NCI-H460 (cell line): ENCODE measurements at regions not wholly inside any gene's neighbourhood (a gene's known extent, or its start where the extent isn't known, plus 50 kb on each side); places are given as distances from the start of the nearest gene placed in this dataset.
A peak's percentile ranks its signal among the peaks of the same experiment; 100 is the strongest.
"Not testable (repeated sequence)": the region's sequence is repeated elsewhere in the genome, so short reads cannot be mapped to it uniquely, and the experiment has no call there.

Source experiments
- DNase-seq: peaks from one replicate; pipeline ENCODE4 v3.0.0-alpha.2; 2016; ENCODE audit warnings: low read depth; ENCODE audit errors: extremely low read depth

DNA sequence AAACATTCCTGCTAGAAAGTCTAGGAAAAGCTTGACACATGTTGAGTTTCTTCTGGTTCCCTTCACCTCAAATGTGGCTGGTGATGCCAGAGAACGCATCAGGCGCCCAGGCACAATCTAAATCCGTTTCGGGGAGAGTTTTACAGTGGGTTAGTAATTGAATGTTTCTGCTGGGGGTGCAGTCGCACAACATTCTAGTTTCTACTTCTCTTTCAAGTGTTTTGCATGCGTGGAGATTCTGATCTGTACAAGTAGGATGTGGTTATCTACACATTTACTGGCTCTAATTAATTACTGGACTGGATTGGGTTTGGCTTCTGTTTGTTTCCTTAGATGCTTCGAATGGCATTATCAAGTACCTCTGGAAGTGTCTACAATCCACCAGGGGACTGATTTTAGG lies 173.8 kb downstream of the TMEM26 start:
- DNase-seq = no peak

DNA sequence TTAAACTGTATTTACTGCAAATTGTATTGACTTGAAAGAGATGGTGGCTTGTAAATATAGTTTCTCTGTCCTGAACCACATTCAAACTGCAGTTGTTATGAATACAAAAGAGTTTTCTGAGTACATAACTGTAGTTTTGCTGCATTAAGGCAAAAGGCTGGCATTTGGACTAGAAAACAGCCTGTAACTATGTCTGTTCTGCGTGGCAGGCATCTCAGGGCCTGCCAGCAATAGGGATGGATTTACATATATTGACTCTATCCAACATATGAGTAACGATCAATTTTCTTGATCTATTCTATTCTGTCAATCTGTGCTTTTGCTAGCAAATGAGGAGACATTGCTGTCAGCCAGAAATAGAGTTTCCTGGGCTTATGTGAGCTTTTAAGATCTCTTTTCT lies 174.6 kb downstream of the TMEM26 start:
- no peak for DNase-seq

DNA sequence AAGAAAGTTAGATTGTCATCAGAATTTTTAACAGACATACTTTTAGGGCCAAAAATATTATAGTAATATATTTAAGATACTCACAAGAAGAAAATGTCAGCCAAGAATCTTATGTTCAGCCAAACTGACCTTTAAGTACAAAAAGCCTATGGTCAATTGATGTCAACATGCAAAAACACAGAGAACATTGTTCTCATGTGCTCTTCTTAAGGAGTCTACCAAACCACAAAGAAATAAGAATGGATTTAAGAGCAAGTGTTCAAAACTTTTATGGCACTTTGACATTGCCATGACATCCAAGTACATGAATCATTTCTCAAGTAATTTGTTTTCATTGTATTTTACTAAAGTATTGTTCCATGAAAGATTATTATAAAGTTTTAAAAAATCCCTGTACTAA lies 180.4 kb downstream of the TMEM26 start:
- DNase-seq = no peak

DNA sequence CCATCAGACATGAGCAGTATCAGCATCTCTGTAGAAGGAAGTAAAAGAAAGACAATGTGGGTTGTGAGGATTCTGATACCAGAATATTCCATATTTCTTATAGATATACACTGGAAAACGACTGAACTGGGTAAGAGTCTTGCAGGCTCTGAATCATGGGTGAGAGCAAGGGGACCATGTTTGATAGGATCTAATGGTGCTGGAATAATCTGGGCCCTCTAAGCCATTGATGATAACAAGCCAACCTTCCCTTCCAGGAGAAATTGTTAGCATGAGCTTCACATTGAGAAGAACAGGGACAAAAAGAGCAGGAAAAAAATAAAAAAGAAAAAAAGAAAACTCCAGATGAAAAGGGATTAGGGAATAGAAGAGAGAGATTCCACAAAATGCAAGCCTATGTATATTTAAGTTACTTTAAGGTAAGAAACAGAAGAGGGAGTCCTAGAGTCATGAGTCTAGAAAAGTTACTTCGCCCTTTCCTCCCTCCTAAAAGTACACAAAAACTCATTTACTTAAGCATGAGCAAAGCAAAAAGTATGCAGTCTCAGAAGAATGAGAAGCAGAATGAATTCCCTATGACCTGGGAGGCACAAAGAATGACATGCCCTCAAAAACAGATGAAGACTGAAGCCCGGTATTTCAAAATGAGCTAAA lies 181.9 kb downstream of the TMEM26 start:
- DNase-seq = peak; percentile 74

DNA sequence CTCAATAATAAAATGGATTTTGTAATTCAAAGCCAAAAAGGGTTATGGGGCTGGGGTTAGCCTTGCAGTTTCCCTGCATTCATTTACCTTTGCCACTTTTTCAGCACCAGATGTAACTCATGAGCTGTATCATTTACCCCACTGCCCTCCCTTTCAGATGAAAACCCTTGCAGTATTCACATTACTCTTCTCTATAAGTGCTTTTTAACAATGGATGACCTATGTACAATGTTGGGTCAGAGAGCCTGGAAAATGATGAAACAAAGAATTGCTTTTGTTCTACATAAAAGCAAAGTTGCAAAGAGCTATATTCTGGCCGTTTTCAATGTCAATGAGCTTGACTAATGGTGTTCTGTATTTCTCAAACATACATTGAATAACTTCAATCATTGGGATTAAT lies 189.7 kb downstream of the TMEM26 start:
- DNase-seq = no peak

DNA sequence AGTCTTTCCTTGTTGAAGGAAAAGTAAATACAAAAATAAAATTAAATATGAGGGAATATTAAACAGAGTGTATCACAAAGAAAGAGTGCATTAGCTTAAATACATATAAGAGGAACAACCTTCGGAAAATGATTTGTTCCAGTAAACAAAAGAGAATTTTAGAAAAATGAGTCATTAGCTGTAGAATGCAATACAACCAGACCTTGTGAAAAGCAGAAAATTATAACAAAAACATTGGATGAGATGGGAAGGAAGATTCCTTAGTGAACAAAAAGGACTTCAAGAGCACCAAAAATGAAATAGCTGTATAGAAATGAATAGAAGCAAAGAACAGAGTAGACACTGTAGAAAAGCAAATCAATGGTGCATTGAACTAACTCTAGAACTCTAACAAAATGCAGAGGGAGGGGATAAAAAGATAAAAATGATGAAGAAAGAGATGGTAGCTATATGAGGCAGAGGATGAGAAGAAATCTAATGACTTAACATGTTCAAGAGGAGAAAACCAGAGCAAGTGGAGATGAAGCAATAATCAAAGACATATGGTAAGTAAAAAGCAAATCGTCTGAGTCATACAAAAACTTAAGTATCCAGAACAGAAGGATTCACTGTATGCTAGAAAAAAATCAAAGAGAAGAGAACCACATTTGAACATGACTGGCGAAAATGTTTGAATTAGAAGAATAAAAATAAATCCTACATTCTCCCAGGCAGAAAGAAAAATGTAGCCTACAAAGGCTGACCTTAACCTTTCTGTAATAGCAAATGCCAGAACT lies 190.5 kb downstream of the TMEM26 start:
- no peak for DNase-seq

DNA sequence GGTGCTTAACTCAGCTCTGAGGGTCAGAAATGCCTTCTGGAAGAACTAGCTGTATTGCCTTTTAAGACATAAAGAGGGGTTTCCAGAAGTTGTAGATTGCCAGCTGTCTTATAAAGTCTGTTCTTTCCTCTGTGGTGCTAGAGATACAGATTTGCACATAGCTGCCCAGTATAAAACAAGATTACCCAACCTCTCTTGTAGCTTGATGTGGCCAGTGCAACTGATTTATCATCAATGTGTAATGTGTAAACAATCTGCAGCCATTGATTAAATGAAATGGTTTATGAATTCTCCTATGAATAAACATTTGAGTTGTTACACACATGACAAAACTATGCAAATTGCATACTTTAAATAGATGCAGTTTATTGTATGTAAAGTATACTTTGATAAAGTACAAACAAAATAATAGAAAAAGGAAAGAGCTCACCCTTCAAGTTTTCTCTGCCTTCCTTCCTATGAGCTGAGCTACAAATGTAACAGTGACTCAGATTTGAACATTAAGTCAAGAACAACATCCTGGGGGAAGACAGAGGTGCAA lies 195.2 kb downstream of the TMEM26 start:
- peak; percentile 14 for DNase-seq

DNA sequence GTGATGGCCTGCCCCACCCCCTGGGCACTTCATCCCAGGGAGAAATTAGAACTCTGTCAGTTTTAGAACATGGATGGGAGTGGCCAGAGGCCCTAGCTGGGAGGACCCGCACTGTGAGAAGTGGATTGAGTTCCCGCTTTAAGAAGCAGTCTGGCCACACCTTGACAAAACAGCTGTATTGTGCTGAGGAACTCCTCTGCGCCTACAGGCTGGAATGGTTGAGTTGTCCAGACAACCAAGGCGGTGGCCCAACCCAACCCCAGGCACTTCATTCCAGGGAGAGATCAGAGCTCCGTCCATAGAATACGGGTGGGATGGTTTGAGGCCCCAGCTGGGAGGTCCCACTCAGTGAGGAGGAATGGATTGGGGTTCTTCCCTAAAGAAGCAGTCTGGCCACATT lies 196.0 kb downstream of the TMEM26 start:
- DNase-seq = no peak

DNA sequence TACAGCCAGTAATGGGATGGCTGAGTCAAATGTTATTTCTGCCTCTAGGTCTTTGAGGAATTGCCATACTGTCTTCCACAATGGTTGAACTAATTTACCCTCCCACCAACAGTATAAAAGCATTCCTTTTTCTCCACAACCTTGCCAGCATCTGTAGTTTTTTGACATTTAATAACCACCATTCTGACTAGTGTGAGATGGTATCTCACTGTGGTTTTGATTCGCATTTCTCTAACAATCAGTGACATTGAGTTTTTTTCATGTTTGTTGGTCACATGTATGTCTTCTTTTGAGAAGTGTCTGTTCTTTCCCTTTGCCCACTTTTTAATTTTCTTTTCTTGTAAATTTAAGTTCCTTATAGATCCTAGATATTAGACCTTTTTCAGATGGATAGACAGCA lies 200.9 kb downstream of the TMEM26 start:
- DNase-seq = not testable (repeated sequence)

DNA sequence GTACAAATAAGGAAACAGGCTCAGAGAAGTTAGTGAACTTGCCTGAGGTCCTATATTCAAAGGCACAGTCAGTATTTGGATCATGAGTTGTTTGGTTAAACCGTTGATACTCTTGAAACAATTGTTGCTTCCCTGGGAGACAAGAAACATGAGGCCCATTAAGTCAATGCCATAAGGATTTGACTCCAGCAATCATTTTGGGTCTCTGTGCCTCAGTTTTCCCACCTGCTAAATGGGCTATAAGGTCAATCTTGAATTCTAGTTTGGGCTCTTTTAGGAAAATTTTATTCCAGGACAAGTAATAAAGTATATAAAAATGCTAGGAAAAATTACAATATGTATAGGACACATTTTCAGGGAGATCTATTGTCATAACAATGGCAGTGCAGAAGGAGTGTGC lies 202.1 kb downstream of the TMEM26 start:
- no peak for DNase-seq

DNA sequence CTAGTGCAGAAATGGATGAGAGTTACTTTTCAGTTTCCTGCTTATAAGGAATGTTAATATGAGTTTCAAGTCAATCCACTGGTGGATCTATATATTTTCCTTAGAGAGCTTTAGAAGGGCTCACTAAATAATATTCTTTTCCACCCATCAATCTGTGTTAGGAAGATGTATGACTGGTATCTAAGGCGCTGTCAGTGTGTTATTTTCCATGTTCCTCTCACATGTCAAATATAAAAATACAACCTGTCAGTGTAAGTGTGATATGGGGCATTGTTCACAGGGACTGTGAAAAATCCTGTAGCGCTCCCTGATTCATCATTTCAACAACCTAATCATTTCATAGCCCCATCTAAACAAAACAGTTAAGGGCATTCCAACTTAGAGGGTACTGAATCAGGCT lies 203.1 kb downstream of the TMEM26 start:
- DNase-seq = no peak

DNA sequence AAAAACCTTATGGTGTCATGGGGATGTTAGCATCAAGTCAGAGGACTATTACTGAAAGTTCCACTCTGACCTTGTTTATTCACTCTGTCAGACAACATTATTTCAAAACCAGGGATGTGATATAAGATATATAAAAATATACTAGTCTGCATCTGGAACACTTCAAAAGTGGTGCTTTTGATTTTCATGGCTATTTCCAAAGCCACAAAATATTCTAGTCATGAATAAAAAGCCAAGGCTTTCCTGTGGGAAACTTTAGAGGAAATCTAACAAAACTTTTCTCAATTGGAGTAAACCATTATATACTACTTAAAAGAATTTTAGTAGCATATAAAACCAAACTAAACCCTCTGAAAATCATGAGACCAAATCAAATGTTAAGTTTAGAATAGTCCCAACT lies 205.2 kb downstream of the TMEM26 start:
- no peak for DNase-seq

DNA sequence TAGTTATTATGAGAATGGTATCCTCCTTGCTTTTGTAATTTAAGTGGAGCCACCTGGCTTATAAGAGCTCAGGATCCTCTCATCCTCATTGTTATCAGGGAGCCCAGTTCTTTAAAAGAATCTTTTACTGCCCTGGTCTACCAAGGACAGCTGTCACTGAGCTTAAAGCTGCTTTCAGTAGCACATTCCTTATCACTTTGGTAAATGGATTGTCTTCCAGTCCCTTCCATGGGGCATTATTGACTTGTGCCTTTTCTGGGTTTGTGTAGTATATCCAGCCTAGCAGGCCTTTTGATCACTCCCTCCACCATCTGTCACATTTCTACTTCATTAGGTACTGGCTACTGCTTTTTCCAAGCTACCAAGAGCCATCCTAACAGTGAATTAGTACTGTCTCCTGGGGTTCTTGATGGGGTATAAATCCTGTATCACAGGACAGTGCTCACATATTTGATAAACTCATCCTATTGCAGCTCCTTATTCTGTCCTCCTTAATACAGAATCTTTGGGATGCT lies 208.9 kb downstream of the TMEM26 start:
- DNase-seq = no peak

DNA sequence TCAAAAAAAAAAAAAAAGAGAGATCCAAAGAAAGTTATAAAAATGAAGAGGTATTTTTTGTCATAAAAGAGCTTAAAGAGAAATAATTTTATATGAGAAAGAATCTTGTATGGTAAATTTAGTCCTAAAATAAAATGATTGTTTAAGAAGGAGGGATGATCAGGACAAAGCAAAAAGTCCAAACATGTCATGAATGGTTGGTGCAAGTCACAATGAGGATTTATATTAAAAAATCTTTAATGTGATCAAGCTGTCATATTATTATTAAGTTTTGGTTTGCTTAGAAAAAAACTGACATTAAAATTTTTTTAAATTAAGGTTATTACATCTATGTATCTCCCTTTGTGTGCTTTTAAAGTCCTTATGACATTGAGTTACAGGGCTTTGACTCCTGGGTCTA lies 220.4 kb downstream of the TMEM26 start:
- no peak for DNase-seq

DNA sequence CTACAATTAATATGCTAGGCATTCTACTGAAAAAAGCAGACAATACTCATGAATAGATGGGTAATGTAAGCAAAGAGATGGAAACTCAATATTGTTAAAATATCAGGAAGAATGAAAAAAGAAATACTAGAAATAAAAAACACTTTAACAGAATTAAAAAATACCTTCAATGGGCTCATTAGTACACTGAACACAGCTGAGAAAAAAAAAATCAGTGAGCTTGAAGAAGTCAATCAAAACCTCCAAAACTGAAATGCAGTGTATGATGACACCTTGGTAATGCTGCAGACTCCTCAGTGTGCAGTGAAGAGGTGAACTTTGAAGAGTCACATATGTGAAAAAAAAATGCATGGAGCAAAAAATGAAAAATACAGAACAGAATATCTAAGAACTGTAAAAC lies 227.2 kb downstream of the TMEM26 start:
- no peak for DNase-seq

DNA sequence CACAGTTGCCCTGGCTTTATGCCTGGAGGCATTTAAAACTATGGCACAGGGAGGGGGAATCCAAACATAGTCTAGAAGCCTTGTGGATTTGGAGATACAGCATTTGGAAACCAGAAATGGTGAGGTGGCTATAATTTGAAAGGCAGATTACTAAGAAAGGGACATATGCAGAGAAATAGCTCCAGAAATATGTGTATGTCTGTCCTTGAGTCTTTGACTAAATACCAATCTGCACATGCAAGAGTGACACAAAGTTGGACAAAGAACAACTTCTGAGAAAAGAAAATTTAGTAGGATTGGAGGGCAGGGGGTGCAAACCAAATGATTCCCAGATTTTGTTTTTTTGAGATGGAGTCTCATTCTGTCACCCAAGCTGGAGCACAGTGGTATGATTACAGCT lies 229.6 kb downstream of the TMEM26 start:
- DNase-seq = no peak

DNA sequence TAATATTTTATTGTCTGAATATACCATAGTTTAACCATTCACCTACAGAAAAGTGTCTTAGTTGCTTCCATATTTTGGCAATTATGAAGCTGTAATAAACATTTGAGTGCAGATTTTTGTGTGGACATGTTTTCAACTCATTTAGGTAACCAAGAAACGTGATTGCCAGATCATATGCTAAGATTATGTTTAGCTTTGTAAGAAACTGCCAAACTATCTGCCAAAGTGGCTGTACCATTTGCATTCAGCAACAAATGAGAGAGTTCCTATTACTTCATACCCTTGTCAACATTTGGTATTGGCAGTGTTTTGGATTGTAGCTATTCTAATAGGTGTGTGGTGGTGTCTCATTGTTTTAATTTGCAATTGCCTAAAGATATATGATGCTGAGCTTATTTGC lies 233.5 kb downstream of the TMEM26 start:
- DNase-seq = no peak

DNA sequence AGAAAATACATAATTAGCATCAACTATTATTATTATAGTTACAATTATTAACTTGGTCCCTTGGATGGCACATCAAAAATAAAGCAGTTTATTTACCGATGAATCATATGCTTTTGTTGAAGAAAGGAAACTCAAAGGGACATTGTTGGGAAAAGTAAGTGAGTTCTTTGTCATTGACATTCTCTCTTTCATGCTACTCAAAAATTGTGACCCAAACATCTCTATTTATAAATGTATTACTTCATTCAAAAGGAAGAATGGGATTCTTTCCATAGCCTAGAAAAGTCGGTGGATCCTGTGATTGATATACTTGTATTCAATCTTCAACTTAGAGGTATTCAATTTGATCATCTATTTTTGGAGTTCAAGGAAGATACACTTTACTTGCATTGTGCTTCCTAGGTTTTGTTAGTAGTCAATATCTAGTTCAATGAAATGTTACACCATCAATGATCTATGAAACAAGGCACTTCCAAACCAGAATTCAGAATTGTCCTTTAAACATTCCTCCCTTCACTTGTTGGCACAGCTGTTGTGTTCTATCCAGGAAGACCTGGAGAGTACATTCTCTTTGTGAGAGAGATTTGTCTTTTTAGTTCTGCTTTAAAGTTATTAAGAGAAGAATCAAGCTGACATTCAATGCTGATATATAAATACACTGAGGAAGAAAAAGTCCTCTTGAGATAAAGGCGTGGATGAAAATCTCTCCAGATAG lies 235.2 kb downstream of the TMEM26 start:
- no peak for DNase-seq

DNA sequence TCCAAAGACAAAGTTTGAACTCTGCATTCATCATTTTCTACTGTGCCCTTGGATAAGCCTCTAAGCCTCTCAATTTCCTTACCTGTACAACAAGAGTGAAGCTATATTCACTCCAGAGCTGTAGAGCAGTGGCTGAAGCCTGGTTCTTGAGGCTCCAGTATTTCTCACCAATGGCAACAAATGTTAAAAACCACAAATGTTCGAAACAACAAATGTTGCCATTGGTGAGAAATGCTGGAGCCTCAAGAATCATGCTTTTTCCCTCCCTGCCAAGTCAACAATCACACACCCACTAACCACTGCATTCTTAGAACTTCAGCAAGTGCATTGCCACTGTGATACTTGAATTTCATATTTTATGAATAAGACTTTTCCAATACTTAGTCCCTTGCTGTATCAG lies 237.9 kb downstream of the TMEM26 start:
- DNase-seq = no peak

DNA sequence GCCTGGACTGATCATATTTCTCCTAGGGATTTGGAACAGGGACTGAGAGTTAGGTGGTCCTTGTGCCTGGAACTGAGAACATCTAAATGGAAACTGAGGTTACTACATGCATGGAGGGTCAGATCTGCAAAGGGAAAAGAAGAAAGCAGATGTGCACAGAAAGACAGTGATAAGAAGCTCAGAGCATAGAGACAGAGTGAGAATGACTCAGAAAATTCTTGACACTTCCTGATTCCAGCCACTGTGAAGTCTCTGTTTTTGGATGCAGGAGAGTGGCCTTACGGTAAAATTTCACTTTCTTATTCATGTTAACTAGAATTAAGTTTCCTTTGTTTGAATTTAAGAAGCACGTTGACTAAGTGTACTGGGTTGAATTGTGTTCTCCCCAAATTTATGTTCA lies 241.7 kb downstream of the TMEM26 start:
- DNase-seq = no peak

DNA sequence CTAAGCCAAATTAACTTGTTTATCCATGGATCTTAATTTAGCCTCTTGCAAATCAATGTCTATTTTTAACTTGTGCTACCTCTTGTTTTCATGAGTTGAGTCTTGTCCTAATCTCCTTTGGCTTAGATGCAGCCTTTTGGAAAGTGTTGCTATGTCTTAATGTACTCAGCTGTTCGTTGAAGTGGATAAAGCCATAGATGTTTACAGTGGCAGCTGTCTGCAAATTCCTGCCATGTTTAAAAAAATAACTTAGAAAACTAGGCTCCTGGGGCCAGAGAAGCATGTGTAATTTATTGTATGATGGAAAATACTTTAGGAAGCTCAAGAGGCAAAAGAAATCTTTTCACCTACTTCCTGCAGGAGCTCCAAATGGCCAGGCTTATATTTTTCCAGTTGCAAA lies 253.1 kb upstream of the RHOBTB1 start:
- DNase-seq = no peak
